ENCODE measurements at regions not wholly inside any gene's neighbourhood (a gene's known extent, or its start where the extent isn't known, plus 50 kb on each side); places are given as distances from the start of the nearest gene placed in this dataset.

DNA sequence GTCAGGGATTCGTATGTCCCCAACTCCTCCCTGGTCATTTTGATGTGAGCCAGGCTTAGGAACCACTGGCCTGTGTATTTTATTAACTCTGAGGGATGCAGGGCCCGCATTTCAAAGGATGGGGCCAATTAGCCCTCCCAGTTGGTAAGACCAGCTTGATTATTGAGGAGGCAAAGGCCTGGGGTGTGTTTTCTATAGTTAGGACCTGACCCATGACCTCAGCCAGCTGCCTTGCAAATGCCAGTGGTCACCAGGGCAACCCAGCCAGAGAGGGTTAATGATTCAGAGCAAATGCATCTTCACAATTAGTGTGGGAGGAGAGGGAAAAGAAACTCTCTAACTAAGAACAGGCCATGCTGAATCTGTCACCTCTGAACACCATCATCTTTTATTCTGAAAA, 835.4 kb downstream of the MAFB start:
- no peak for DNase-seq

DNA sequence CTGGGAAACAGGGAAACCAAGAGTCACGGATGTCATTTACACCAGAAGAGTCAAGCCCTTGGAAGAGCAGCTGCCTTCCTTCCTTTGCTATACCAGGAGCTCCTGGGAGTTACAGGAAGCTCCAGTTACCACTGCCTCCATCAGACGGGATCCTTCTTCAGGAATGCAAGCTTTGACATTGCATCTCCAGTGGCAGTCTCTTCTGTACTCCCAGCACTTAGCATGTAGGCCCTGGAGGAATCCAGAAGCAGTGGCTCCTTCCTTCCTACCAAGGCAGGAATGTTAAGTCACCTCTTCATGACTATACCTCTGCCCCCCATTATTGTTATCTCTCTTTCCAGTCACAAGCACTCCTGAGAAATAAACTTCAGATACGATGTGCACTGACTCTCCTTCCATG, 836.0 kb downstream of the MAFB start:
- no peak for DNase-seq

DNA sequence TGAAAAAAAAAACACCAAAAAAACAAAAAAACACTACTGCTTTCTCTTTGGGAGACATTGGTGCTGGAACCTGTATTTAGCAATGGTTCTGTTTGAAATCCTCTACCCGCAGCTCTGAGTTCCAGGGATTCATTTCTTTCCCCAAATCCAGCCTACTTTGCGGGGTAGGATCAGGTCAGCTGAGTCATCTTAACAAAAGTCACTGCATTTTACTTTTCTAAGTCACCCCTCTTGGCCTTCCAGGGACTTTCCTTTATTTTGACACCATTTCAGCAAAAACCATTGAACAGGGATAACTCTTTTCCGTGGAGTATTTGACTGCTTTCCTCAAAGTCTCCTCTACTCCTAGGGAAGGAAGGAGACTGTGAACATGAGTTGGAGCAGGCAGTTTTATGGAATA, 837.6 kb downstream of the MAFB start:
- DNase-seq = no peak

DNA sequence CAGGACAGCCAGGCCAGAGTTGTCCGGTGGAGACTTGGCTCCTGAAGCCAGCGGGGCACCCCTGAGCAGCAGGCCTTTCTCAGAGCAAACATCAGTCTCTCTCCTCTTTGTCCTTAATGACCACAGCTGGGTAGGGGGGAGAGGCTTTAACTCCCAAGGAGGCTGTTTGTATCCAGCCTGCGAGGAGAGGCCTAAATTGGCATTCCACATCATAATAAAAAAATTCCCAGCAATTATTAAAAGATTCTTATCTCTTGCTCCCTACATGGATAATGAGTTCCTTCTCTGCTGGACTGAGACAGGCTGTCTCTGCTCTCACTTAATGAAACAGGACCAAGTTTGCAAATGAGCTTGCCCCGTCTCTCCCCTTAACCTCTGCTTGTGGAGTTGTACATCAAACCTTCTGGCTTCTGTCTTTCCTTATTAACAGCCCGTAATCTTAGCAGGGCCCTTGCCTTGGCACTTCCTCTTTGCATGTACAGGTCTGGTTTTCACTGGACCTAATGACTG, 838.2 kb downstream of the MAFB start:
- DNase-seq = no peak

DNA sequence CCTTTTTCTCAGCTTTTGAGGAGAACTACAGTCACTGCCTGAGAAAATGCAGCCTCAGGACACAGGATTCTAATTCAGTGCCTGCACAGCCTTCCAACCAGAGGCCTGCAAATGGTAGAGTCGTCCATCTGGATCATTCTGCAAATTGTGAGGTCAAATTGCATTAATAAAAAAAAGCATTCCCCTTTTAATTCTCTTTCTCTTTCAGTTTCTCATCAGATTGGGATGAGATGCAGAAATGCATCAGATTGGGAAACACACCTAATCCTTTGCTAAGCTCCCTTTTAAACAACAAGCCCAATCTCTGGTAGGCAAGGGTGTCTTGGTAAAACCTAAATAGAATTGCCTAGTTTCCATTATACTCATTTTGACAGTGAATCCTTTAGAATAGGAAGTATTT, 838.8 kb downstream of the MAFB start:
- no peak for DNase-seq

DNA sequence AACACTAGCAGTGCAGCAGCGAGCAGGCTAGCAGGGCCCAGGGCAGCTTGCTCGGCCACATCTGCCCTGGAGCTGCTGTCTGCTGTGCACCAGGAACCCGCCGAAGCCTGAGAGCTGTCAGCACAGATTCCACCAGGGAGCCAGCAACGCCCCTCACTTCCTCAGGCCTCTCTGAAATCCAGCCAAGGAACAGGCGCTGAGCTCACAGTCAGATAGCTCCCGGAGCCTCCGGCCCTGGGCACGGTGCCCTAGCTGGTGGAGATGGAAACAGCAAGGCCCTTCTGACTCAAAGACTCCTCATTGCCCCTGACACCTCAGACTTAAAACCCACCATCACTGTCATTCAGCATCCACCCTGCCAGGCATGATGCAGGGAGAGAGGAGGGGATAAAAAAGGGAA, 839.4 kb downstream of the MAFB start:
- no peak for DNase-seq

DNA sequence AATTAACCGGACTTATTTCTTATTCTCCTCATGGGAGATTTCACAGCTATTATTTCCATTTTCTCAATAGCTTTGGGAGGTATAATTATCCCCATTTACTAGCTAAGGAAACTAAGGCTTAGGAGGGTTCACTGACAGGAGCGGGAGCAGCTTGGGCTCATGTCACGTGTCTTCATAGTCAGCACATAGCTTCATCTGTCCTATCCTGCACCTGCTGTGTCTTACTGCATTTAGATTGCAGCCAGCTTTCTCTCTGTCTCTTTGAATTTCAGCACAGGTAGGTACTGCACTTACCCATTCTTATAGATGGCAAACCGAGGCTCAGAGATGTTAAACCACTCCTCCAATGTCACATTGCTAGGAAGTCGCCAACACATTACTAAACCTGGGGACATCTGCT, 839.9 kb downstream of the MAFB start:
- no peak for DNase-seq

DNA sequence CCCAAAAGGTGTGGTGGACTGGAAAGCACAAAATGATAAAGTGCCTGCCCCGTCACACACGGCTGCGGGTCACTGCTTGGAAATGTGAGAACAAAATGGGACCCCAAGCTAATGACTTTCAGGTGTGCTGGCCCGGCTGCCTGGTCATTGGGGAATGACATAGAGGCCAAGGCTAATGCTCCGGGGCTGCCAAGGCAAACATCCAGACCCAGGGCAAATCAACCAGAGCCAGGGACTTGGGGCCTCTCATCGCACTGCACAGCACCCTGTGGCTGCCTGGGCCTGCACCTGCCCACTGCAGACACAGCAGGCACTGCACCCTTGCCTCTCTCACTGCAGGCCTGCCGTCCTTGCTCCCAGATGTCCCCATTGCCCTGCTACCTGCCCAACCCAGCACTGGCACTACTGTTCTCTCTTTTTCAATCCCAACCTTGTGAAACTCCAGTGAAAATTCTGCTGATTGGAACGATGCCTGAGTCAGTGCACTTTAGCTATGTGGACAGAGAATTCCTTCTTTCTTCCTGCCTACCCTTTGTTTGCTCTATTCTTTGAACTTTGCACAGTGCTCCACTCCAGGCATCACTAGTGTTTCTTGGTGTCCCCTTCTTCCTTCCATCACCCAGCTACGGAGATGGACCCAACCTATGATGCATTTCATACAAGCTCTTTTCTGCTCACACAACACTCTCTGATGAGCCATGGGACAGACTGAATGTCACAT, 849.5 kb downstream of the MAFB start:
- DNase-seq = no peak

DNA sequence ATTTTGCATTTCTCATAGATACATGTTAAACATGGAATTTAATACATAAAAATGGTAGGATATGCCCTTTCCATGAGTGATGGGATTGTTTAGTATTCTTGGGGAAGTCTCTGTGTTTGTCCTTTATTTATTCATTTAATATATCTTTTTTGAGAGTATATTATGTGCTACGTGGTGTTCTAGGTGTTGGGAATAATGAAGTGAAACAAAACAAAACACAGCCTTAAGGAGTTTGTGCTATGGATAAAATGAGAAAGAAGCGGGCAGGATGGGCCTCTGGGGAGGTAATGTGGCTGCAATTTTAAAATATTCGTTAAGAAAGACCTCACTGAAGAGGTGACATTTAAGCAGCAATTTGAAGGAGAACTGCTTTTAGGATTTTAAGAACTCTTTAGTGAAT, 851.5 kb downstream of the MAFB start:
- no peak for DNase-seq

DNA sequence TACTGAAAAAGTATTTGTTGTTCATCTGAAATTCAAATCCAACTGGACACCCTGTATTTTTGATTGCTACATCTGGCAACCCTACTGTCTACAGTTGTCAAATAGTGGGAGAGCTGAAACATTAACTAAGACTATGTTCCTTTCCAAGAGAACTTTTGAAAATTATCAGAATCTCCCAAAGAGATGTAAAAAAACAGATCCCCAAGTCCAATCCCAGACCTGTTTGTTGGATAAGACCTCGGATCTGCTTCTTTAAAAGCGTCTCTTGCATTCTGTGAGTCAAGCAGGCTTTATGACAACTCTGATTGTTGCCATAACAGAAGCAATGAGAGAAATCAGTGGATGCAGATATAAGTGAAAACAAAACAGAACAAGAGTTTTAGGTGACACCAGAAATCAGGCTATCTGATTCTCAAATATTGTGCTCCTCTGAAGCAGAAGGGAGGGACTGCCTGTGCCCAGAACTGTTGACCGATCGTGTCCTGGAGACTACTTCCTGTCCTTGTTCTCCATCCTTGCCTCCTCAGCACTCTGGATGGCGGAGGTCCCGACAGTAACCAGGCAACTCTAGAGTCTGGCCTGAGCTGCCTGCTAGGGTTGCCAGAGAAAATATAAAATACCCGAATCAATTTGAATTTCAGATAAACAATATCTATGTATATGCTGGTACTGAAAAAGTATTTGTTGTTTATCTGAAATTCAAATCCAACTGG, 853.8 kb downstream of the MAFB start:
- DNase-seq = no peak

DNA sequence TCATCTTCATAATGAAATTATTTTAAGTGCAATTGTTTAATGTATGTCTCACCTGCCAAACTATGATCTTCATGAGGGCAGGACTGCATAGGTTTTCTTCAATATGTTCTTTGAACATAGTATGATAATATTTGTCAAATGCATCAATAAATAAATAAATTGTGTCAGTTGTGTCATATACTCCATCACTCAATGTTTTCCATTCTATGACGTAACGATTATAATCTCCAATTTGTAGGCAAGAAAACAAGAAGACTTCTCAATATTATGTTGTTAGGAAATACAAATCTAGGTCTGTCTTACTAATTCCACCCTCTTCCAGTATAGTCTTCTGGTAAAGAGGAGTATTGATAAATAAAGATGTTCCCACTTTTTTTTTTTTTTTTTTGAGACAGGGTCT, 858.1 kb downstream of the MAFB start:
- DNase-seq = no peak

DNA sequence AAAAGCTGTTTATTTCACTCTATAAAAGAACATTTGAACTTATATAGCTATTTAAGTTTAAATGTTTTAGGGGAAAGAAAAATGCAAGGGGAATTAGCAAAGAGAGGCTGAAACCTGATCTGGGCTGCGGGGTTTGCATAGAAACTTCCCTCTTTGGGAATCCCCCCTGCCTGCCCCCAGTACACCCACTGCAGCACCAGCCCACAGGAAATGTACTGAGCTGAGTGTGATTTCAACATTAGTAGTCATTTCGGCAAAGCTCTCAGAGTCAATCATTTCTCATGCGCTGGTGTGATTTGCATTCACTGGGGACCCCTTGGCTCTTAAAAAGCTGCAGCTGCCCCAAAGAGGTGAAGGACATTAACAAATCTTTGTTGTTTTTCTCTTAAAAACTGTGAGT, 859.4 kb downstream of the MAFB start:
- no peak for DNase-seq

DNA sequence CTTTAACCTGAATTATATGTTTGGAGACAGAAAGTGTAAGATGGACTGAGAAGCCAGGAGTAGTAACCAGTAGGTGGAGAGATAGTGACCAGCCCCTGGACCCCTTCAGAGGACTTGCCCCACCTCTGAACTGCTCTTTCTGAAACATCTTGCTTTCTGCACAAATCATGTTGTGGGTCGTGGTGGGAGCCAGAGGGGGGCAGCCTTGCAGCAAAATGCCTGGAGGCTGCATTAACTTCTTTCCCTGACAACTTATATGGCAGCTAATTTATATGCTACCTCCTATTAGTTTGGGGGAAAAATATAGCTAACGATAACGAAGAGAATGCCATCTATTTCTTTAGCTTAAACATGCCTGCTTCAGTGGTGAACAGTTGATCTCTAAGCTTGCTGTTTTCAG, 859.8 kb downstream of the MAFB start:
- DNase-seq = no peak

DNA sequence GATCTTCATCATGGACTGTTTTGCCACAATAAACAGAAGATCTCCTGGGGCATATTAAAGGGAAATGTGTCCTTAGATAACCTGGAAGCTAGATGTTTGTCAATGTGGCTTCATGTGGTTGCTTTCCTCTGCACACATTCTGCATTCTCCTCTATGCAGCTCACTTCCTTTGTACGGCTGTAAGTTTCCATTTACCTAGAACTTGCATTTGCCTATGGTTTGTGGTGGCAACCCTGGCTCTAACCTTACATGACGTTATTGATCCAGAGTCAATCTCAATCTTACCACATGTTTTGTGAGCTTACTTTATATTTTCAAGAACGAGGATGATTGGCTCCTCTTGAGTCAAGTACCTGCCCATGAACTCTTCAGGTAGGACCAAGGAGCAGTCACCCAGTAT, 863.1 kb downstream of the MAFB start:
- DNase-seq = no peak

DNA sequence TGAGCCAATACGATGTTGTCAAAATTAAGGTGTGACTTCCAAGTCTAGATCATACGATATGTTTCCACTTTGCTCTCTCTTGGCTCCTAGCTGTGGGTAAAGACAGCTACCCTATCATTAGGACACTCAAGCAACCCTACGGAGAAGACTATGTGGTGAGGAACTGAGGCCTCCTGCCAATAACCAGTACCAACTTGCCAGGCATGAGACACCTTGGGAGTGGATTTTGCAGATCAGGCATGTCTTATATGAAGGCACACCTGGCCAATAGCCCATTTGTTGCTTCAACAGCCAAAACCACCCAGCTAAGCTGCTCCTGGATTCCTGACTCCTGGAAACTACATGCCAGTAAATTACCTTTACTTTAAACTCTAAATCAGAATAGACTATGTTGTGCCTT, 863.4 kb downstream of the DHX35 start:
- no peak for DNase-seq

DNA sequence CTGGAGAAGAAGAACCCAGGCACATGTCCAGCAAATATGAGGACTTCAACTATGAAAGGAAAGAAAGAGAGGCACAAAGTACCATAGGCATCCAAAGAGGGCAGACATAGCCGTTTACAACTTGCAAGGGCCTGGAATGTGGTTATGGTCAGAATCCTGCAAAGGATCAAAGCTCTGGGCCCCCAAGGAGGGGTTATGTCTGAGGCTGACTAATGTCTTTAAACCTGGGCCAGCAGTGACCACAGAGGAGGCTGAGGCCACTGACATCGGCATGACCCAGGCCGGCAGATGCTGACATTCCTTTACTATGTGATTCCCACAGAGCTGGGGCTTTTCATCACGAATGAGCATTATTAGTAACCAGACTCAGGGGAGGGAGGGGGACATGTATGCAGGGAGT, 861.1 kb downstream of the DHX35 start:
- no peak for DNase-seq

DNA sequence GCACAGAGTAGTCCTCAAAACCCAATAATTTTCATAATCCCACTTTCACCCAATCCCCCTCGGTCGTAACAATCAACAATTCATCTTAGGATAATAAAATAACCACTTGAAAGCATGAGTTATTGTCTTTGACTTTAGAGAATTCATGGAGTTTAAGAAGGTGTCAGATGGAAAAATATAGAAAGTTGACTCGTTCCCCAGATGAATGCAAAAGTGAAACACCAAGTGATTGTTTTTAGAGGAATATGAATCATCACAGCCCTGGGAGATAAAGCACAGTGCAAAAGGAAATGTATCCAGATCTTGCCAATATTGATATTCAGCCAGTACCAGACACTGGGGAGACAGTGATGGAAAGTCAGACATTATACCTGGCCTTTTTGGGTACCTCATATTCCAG, 860.5 kb downstream of the DHX35 start:
- DNase-seq = no peak

DNA sequence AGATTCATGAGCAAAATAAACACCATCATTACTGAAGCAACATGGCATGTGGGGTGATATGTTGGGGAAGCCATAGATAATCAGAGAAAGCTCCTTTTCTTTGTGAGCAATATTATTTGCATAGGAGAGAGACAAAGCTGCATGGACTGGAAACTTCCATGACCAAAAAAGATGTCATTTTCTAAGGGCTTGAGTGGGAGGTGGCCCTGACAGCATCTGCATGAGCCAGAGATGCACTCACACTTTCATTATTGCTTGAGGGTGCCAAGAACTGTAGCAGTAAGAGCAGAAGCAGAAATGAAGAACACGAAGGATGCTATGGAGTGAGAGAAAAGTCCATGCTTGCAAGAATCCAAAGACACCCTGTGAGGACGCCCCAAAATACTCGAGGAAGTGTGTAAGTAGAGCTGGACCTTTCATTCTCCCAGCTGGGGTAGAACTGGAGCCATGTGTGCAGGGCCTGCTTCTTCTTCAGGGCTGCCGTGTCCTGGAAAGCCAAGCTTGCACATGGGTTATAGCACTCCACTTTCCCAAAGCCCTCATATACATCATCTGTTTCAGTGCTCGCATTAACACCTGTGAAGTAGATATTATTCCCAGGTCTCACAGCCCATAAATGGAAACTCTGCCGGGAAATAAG, 851.2 kb downstream of the DHX35 start:
- DNase-seq = no peak

DNA sequence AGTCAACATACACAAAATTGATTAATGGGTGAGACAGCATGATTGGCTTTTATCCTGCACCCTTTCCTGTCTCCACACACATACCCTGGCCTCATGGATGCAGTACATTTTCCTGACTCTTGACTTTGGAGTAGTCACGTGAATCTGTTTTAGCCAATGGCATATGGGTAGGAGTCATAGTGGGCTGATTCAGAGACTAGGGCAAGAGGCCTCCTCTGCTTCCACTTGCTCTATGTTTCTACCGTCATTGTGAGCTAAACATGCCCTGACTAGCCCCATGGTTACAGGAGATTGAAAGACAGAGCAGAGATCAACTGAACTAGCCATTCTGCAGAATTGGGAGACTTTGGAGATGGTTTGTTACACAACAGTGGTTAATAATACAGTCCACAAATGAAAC, 850.0 kb downstream of the DHX35 start:
- no peak for DNase-seq

DNA sequence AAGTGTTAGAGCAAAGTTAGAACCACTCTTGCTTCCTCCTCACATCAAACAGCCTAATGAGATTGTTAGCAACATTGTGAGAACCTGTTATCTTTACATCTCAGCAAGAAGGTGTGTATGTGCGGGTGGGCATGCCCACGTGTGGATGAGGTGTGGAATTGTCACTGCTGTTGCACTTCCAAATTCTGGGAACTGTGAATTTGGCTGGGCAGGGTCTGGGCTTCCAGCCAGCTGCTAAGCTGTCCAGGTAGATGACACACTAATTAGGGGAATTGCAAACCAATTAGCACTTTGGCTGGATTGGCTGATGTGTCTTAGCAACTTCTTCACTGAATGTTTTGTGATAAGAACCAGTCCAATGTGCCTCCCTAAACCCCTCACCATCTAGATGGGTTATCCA, 848.2 kb downstream of the DHX35 start:
- DNase-seq = peak; percentile 57

DNA sequence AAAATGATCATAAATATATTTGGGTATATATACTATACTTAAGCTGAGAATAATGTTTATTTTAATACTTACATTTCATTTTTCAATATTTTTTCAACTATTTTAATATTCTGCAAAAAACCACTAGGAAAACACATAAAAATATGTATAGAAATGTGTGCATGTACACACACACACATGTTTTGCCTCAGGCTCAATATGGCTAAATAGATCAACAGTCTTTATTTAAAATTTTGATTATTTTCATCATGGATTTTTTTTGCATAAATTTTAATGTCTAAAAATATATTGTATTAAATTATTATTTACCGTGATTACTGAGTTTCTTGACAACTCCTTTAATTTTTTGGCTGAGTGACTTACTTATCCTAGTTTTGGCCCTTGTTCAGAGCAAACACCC, 846.5 kb downstream of the DHX35 start:
- DNase-seq = no peak

DNA sequence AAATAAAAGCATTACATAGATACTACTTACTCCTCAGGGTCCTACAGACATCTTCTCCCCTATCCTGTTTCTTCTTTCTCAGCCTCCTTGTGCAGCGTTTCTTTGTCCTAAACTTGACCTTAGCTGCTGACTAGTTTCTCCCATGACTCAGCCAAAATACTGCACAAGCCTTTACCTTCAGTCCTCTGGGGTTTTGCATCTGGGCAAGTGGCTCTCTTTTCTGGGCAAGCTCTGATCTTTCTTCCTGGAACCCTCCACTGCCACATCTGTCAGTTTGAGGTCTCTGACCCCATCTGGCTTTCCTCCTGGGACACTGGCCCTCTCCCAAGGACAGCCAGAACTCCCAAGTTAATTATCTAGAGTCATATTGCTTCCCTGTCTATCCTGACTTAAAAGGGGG, 838.4 kb downstream of the DHX35 start:
- DNase-seq = no peak

DNA sequence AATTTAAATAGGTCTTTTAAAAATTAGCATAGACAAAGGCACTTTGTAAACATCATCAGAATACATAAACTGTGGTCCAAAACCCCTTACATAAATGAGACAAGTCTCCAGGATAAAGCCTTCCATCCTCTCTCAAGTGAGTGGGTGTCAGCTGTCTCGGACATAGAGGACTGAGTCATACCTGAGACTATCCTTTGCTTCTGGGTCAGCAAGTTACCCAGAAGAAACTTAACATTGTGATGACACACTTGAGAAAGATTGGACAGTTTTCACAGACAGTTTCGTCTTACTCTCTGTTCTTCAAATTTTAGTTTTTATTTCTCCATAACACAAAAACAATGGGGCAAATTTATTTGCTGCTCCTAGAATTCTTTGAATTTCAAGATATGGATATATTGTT, 838.0 kb downstream of the DHX35 start:
- no peak for DNase-seq

DNA sequence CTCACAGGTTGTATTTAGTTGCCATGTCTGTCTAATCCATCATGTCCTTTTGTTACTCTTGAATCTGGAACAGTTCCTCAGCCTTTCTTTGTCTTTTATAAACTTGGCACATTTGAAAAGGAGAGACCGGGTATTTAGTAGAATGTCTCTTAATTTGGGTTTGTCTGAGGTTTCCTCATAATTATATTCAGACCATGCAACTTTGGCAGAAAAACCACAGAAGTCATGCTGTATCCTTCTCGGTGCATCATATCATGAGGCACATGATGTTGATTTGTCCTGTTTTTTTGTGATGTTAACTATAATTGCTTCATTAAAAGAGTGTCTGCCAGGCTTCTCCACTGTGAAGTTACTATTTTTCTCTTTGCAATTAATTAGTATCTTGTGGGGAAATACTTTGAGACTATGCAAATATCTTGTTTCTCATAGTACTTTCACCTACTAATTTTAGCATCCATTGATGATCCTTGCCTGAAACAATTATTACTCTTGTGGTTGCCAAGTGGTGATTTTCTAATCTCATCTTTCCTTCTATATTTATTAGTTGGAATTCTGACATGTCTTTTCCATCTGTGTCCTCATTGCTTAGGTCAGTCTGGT, 837.3 kb downstream of the DHX35 start:
- DNase-seq = no peak

Measured in NCI-H1105 (cell line).